Activated CD8-positive, alpha-beta memory T cell treated with anti-CD3 and anti-CD28 coated beads, Interleukin-2, amount 50 U/mL, for 24 hours (primary cell): ENCODE measurements at regions not wholly inside any gene's neighbourhood (a gene's known extent, or its start where the extent isn't known, plus 50 kb on each side); places are given as distances from the start of the nearest gene placed in this dataset.
"Not testable (repeated sequence)": the region's sequence is repeated elsewhere in the genome, so short reads cannot be mapped to it uniquely, and the experiment has no call there.

Experiments
- DNase-seq: peaks from one replicate; pipeline ENCODE4 v3.0.0-alpha.2; 2020; ENCODE audit errors: extremely low read depth

DNA sequence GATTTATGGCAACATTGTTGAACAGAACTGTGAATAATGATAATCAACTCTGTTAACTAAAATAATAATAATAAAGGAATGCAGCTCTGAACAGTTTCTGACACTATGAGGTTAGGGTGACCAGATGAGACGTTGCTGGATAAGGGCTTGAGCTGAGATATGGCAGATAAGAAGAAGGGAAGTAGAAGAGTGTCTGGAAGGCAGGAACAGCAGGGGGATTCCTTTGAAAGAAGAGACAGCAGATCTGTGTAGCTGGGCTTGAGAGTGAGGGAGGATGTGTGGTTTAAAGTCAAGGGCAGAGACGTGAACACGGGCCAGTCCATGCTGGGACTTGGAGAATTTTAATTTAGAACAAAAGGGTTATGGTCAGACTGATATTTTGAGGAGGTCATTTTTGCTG is 273.1 kb upstream of the SLC14A2 start:
- no peak for DNase-seq

DNA sequence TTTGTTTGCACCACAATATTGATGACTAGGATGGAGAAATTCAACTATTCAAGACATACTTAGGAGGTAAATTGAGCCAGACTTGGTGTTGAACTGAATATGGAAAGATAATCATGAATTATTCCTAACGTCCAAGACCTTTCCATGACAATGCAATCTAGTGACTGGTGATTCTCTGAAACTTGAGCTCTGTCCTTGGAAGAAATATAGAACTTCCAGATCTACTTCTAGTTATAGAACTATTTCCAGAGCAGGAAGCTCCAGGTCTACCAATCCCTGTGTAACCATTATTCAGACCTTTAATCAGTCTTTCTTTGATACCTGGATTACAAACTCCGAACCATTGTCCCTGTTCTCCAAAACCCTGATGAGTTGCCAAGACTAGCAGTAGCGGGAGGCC is 272.6 kb upstream of the SLC14A2 start:
- no peak for DNase-seq

DNA sequence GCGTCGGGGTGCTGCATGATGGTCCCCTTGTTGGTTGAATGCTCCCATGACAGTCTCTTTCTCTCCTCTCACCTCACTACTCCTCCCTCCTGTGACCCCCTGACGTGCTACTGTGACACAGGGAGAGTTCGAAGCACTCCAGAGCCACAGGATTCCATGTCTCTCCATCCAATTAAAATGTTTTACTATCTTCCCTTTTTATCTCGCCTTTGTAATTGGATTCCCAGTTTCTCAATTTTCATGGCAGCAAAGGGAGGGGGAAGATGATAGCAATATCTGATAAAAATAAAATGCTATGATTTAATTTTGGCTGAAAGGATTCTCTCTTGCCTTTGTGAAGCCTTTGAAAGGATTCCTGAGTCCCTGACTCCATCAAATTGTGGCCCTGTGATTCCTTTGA is 271.9 kb upstream of the SLC14A2 start:
- DNase-seq: no peak

DNA sequence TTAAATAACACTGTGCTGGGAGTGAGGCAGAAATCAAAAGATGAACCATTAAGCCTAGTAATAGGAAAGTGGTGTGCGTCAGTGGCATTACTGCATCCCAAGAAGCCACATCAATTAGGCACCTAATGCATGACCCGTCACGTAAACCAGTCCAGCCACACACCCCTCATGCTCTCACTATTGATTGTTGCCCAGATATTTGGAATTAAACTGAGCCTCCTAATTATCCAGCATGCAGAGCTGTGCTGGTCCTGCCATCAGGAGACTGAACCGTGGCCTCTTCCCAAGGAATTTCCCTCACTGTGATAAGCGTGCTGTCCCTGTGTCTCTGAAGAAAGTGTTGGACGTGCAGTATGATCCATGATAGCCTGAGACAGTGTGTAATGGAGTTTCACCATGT is 270.6 kb upstream of the SLC14A2 start:
- DNase-seq: not testable (repeated sequence)

DNA sequence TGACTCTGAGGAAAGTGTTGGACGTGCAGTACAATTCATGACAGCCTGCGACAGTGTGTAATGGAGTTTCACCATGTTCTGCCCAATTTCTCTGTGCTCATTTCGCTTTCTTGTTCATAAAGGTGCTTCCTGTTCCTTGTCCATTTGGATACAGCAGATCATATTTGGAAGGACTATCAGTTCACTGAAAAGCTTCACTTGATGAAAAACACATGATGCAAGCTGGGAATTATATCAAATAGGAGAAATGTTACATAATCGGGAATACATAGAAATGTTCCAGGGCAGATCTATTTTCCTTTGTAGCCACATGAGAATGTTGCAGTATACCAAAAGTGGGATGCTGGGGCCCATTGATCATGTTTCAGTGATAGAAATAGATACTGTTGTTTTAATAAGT is 266.3 kb upstream of the SLC14A2 start:
- no peak for DNase-seq

DNA sequence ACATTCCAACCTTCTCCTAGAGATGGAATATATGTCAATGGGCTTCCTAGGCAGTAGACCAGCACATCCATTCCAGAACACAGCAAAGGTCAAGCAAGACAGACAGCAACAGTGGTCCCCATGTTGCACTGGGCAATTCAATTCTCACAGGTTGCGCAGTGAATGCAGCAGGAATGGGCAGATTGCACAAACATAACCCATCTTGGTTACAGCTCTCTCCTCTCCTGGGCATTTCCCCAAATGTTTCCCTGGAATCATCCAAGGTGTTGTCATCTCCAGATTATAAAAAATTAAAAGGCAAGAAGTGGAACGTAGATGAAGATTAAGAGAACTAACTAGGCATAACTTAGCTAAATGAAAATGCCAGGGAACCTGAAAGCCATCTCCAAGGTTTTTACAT is 265.8 kb upstream of the SLC14A2 start:
- no peak for DNase-seq

DNA sequence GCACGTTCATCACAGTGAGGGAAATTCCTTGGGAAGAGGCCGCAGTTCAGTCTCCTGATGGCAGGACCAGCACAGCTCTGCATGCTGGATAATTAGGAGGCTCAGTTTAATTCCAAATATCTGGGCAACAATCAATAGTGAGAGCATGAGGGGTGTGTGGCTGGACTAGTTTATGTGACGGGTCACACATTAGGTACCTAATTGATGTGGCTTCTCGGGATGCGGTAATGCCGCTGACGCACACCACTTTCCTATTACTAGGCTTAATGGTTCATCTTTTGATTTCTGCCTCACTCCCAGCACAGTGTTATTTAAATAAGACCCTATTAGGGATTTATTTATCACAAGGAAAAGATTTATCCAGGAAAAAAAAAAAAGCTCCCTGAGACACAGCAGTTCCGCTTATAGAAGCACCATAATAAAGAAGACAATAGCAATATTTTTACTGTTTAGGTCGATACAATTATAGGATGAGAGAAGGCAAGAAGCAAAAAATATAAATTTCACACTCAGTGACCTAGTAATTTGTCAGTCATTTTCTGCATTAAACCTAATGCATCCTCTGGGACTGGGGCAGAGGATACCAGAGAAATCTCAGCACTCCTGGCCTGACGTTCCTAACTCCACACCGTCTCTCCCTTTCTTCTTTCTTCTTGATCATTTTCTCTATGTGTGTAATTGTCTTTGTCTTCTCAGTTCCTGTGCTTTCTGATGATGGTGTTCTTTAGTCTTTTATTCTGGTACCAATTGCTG is 264.7 kb upstream of the SLC14A2 start:
- no peak for DNase-seq

DNA sequence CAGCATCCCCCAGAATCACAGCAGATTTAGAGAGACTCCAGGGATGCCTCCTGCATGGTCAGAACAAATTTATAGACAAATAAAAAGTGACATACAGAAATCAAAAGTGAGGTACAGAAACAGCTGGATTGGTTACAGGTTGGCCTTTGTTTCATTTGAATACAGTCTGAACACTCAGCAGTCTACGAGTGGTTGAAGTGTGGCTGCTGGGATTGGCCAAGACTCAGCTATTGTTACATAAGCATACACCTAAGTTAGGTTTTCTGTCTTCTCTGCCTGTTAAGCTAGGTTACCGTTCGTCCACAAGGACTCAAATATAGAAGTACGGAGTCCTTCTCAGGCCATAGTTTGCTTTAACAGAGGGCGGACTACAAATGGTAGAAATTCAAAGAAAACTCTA is 262.4 kb upstream of the SLC14A2 start:
- DNase-seq: no peak

DNA sequence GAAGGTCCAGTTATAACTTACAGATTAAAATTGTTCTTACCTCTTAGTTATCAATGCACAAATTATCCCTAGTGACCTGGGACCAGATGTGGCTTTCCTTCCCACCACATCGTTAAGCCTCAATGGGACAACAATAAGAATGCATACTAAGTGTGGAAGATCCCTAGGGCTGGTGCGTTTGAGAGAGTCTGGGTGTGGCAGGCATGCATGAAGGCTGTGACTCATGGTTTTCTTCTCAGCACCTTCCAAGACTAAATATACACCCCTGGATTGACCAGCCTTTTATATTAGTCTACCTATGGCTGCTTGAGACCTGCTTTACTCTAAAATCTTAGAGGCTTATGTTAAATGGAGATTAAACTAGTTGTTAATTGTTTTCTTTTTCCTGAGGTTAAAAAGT is 261.7 kb upstream of the SLC14A2 start:
- DNase-seq: no peak

DNA sequence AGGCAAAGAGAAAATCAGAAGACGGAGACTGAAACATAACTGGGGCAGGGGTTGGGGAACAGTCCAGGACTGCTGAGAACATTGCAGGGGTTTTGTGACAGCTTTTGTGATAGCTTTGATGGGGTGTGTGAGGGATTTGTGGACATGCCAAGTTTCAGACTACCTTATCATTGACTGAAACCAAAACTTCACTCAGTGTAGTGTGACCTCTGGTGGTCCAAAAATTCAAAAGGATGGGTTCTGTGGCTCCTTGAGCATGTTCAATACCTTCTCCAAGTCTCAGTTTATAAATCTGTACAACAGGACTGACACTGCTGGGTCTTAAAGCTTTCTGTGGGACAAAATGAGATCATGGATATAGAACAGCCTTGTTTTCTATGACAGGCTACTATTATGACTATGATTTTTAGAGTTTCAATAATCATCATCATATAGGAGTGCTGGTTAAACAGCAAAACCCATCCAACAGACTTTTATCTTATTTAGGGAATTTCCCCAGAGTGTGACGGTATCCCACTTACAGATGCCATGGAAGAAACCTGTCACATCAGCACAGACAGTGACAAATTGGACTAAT is 259.2 kb upstream of the SLC14A2 start:
- DNase-seq: no peak

DNA sequence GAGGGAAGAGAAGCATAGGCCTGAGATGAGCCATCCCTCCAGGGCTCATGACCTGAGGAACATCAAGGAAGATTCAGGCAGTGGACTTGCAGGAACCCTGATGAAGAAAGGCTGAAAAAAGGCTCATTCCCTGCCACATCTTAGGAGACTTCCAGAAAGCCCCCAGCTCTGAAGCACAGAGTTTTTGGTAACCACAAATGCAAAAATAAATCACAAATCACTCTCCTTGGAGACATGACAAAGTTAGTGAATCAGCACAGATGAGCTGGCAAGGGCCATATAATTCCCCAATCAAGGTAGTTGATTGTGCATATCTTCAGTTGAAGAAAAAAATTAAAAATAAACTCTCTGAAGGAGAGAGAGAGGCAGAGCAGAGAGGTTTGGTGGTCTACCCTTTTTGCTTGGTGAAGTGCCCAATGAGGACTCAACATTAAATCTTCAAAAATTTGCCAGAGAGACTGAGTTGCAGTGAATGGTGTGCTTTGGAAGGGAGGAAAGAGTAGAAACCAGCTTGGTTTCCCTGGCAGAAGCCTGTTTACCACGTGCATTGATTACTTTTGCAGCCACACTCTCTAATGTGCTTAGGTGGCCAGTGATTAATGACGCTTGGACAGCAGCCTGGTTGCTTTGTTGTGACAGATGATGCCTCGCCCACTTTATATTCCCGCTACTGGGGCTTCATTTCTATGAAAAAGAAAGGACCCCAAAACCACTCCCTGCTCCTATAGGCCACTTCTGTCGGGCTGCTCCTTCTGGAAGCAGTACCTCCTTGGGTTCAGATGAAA is 257.4 kb upstream of the SLC14A2 start:
- DNase-seq: no peak

DNA sequence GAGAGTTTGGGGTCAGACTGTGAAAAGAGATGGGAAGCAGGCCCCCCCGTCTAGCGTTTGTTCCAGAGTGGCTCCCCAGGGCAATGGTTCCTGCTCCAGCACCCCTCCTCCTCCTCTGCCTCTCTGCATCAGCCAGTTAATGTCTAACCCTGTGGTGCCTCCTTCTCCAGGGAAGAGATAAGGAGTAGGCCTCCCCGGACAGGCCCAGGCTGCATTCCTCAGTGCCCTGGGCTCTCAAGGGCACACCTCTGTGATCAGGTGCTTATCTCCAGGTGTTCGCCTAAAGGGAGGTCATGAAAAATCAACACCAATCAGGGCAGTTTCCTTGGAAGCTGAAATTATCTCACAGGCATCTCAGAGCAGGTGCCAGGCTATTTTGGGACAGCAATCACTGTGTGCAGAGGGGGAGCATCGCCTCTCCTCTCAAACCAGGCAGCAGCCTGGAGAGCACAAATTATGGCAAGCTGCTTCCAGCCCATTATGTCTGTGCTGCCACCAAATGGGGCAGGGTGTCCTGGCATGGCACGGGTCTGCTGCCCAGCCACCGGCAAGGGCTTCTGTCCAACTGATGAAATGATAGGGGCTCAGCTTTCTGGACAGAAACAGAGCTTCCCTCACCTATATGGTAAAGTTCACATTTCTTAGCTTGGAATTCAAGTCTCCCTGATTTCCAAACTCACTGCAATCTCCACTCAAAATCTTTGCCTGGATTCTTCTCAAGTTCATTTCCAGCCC is 255.8 kb upstream of the SLC14A2 start:
- DNase-seq: no peak

DNA sequence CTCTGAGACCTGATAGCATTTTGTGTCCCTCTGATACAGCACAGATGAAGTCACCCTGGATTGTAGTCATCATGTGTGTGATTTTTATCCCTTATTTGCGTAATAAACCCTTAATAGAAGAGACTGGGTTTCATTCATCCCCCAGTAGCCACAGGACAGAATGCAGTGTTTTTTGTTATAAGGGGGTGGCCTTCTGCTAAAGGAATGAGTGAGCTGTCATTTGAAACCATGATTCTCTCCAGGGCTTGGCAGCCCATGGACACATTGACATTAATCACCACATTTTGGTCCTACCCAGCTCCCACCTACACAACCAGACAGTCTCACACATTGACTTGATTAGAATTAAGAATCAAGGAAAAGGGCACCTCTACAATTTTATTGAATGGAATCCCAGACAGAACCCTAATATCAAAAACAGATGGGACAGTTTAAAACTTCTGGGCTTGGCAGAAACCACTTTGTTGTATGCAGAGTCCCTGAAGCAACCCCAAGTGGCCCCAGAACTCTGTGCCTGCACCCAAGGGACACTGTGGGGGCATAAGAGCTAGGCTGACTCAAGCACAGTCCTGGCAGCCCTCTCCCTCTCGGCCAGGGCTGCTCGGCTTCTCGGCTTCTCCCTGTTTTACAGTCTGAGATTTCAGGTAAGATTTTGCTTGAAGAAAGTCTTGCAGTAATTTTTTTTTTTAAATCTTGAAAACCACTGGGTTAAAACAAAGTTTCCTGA is 254.0 kb upstream of the SLC14A2 start:
- no peak for DNase-seq

DNA sequence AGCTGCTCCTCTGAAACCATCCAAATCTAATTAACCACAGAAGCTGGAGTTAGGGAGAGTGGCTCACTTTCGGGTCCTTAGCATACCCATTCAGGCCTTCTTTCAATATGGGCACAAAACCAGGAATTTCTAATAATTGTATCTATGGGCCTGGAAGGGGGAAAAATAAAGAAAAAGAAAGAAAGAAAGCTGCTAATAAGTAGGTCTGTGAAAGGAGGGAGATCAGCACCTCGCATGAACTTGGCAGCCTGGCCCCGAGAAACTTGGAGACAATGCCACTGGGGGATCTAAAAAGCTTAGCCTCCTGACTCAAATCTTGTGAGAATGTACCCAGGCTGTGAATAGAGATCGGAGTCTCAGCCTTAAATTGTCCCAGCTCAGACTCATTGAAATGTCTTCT is 252.1 kb upstream of the SLC14A2 start:
- no peak for DNase-seq

DNA sequence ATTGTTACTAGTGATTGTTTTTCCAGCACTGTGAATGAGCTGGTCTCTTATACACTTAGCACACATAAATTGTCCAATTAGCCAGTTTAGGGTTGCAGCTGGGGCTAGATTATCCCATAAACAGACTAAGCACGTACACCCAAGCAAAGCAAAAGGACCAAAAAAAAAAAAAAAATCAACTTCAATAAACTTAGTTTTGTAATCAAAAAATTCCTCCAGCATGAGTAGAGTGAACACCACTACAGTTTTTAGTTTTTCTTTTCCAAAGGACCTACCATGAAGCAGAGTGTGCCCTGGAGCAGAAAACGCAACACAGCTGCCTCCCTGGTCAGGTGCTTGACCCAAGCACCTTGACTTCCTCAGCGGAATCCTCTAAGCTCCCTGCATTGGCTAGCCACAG is 249.4 kb upstream of the SLC14A2 start:
- no peak for DNase-seq

DNA sequence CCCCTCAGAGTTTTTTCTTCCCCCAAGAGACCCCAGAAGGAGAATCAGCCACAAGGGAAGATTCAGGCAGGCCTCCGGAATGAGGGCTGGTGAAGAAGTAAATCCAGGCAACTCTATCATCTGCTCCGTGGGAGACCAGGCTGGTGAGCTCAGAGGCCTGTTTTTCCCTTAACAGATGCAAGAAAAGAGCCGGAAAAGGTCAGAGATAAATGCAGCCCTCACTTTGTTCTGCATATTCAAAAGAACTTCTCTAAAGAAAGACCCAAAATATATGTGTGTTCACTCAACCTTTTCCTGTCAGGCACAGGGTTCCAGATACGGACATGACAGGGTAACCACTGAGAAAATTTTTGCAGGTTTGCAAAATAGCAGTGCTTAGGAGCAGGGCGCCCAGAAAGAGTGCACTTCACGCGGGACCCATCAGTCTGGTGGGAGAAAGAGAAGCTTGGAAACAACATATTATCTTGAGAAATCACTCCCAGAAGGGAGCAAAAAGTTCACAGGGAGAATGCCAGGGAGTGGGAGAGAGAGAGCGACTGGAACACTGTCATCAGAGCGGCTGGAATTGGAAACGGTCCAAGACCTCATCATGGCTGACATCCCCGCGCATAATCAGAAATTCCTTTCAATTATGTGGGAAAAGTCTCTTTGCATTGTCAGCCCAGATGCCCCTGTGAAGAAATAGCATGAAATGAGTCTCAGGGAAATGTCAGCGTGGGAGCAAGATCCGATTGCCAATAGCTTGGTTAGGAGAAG is 244.8 kb upstream of the SLC14A2 start:
- DNase-seq: no peak

DNA sequence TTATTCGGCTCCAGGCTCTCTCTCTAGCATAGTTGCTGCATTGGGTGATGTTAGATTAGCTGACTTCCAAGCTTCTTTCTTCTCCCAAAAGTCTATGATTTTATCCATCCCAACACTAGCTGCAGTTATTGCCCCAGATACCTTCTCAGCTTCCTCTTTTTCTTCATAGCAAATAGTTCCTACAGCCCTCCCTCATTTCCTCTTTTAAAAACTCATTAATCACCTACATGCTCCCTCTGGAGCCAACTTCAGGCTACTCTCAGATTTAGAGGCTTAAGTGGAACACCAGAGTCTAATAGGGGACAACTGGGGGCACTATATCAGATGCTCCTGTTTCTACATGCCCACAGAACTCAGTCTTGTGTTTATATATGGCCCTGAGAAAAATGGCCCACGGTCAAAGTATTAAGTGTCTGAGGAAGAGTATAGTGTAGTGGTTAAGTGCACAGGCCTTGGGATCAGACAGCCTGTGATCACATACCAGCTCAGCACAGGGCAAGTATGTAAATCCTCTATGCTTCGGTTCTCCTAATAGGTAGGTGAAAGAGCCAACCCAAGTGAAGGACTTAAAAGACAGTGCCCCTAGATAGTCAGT is 241.9 kb upstream of the SLC14A2 start:
- no peak for DNase-seq

DNA sequence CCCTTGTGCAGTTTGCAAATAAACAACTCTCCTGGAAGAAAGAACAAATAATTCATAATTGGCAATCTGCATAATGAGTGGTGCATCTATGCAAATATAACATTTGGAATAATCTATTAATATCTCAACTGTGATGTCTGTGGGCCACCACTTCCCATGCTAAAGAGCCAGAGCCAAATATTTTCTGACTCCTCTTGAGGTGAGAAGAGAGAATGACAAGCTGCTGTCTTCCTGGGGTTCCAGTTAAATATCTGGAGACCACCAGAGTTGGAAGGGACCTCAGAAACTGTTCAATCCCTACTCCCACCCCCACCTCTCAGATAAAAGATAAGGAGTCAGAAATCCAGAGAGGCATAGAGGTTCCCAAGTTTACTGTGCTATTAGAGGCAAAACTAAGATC is 241.0 kb upstream of the SLC14A2 start:
- DNase-seq: no peak

DNA sequence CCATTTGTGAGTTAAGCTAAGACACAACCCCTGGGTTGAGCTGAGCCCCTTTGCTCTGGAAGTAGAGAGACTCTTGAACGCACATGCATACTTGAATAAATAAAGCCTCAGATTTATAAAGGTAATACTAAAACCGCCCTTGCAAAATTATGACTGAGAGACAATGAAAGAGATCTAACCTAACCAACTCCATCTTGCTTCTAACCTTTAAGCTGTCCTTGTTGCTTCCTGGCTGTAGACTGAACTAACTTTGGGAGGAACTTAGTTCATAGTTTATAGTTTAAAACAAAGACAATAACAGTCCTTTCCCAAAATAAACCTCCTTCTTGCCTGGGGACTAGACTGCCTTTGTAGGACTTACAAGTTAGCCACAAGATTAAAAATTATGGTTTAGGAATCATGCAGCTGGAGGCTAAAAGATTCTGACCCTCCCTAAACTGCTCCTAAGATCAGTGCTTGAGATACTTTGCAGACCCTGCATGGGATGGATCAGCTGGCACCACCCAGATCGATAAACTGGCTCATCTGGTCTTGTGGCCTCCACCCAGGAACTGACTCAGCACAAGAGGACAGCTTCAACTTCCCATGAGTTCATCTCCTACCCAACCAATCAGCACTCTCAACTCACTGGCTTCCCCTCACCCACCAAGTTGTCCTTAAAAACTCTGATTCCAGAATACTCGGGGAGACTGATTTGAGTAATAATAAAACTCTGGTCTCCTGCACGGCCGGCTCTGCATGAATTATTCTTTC is 240.2 kb upstream of the SLC14A2 start:
- DNase-seq: no peak

DNA sequence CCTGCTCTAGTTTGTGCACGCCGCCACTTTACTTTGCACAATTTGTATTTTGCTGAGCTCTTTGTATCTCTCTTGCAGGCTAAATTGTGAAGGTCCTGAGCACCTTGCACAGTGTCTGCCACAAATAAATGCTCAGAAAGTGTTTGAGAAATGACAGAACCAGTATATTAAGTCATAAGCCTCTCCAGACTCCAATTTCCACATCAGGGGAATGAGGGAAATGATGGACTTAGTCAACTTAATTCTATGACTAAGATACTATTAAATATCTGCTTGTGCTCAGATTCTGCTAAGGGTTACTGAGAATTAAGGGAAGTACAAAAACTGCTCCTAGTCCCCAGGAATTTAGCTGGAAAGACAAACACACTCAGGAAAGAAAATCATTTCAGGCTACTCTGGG is 239.1 kb upstream of the SLC14A2 start:
- DNase-seq: no peak
